SK-N-MC (cell line): ENCODE measurements at regions not wholly inside any gene's neighbourhood (a gene's known extent, or its start where the extent isn't known, plus 50 kb on each side); places are given as distances from the start of the nearest gene placed in this dataset.

Experiments
- DNase-seq: peaks from one replicate; pipeline ENCODE4 v3.0.0-alpha.2; 2011; ENCODE audit warnings: low read depth, low spot score
- H3K27ac ChIP-seq: fragments of 200-600 bp; sonication (generic); 2 replicates; pipeline ENCODE4 v1.5.1; 2016; ENCODE audit warnings: mixed run types
- H3K36me3 ChIP-seq: fragments of 200-600 bp; sonication (generic); 2 replicates; pipeline ENCODE4 v1.6.1; 2017; ENCODE audit warnings: antibody characterized with exemption, low read length, mixed read lengths; ENCODE audit not compliant: insufficient read depth
- H3K4me3 ChIP-seq: fragments of 200-600 bp; sonication (generic); 2 replicates; pipeline ENCODE4 v1.5.1; 2016
- H3K9ac ChIP-seq: fragments of 200-600 bp; sonication (generic); 2 replicates; pipeline ENCODE4 v1.8.0; 2017; ENCODE audit warnings: mixed run types, mixed read lengths; ENCODE audit not compliant: insufficient read length
- H3K9me3 ChIP-seq: fragments of 200-600 bp; sonication (generic); 2 replicates; pipeline ENCODE4 v1.6.1; 2017; ENCODE audit warnings: low read depth, mild to moderate bottlenecking, antibody characterized with exemption, low read length, moderate library complexity, mixed read lengths
- EZH2 ChIP-seq: fragments of 200-600 bp; sonication (generic); IDR thresholded peaks from one replicate; pipeline ENCODE4 v1.6.1; 2017; ENCODE audit warnings: antibody characterized with exemption
- FOXP2 ChIP-seq: optimal IDR thresholded peaks from 2 replicates; pipeline ENCODE3; 2011; ENCODE audit warnings: mild to moderate bottlenecking, moderate library complexity; ENCODE audit not compliant: insufficient read depth; ENCODE audit errors: extremely low read length, control extremely low read depth
- POLR2AphosphoS5 ChIP-seq: IDR thresholded peaks from 2 replicates; pipeline ENCODE4 v1.6.1; 2012; ENCODE audit warnings: mild to moderate bottlenecking, low read depth, low read length, borderline replicate concordance

DNA sequence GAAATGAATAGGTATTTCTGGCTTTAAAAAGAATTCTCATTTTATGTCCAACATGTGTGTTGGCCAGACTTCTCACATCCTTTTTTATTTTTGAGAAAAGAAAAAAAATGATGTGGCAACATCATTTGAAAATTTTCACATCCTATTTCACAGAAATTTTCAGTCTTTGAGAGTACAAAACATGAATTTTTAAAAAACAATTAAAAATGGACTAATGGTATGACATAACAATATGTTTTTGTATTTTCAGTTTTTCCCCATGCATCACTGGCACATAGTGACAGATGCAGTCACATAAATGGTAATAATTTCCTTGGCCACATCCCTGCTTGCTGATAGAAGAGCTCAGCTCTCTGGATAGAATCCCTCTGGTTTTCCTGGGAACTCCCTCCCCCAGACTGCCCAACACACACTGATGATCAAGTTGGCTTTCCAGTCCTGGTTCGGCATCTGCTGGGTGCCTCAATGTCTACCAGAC is 188.5 kb upstream of the AGR3 start:
- no peak overlapping the region for H3K27ac ChIP-seq
- TF ChIP-seq FOXP2 (no peak), EZH2 (no peak), POLR2AphosphoS5 (no peak)
- no peak for DNase-seq

DNA sequence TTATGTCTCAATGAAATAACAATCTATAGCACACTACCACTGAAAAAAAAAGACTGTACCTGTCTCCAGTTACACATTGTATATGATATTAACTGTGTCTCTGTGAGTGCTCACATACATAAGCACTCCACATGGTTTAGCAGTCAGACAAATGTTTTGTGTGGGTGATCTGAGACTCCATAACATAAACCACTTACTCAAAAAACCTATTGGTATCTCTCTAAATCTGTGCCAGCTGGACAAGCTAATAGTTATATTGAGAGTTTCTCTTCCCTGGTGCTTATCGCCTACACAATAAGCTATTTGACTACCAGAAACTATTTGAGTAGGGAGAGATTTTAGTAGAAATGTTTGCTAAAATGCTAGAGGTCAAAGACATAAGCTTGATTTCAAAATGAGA is 190.1 kb upstream of the AGR3 start:
- H3K4me3 ChIP-seq: no peak overlapping the region
- DNase-seq: no peak
- no peak overlapping the region for H3K27ac ChIP-seq
- H3K9me3 ChIP-seq: no peaks in the 10 kb centered on the region
- H3K9ac ChIP-seq: no peak overlapping the region
- TF ChIP-seq EZH2 (no peak), POLR2AphosphoS5 (no peak), FOXP2 (no peak)
- H3K36me3 ChIP-seq: no peaks in the 10 kb centered on the region

More for the DNA sequence above, 188.5 kb upstream of the AGR3 start:
- Histone ChIP-seq H3K4me3 (no peak overlapping the region), H3K9me3 (no peaks in the 10 kb centered on the region), H3K36me3 (no peaks in the 10 kb centered on the region), H3K9ac (no peak overlapping the region)

DNA sequence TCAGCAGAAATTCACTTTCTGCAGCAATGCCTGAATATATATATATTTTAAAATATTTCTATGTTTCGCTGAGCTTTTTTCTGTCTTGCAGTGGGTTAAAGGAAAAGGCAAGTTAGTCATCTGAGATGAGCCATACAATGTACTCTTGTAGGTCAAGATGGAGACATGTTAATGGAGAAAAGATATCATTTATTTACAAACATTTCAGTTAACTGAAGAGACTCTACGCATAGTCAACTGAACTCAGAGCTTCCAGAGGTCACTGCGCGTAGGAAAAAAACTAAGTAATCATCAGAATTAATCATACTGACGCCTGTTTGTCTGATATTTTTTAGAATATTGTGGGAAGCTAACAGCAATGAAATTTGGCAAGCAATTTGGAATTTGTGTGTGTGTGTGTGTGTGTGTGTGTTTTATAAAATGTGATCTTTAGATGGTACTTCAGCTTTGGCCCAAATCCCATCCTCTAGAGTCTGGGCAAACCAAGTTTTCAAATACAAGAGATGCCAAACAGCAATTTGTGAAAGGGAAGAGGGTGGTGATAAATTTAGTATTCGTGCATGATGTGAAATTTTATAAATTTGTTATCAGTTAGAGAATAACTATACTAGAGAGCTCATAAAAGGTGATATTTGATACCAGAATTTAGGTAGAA is 193.9 kb upstream of the AGR3 start:
- TF ChIP-seq FOXP2: no peak
- no peak for TF ChIP-seq POLR2AphosphoS5
- TF ChIP-seq EZH2: no peak
- no peak overlapping the region for H3K27ac ChIP-seq
- H3K9ac ChIP-seq: no peak overlapping the region
- no peaks in the 10 kb centered on the region for H3K36me3 ChIP-seq
- no peak overlapping the region for H3K4me3 ChIP-seq
- DNase-seq: no peak
- no peaks in the 10 kb centered on the region for H3K9me3 ChIP-seq

GRCh38 chr7:17078298-17078697 is 196.5 kb upstream of the AGR3 start:
- TF ChIP-seq POLR2AphosphoS5 (no peak), EZH2 (no peak), FOXP2 (no peak)
- no peak overlapping the region for H3K27ac ChIP-seq
- no peak overlapping the region for H3K9ac ChIP-seq
- no peak overlapping the region for H3K4me3 ChIP-seq
- no peaks in the 10 kb centered on the region for H3K9me3 ChIP-seq
- no peaks in the 10 kb centered on the region for H3K36me3 ChIP-seq
- DNase-seq: no peak

- no peaks in the 10 kb centered on the region for H3K36me3 ChIP-seq
- H3K9ac ChIP-seq: no peak overlapping the region
- H3K9me3 ChIP-seq: no peaks in the 10 kb centered on the region
- H3K27ac ChIP-seq: no peak overlapping the region
- H3K4me3 ChIP-seq: no peak overlapping the region
- DNase-seq: no peak
- TF ChIP-seq POLR2AphosphoS5 (no peak), EZH2 (no peak), FOXP2 (no peak)
These were observed 201.8 kb upstream of the AGR3 start for GRCh38 chr7:17083392-17084165.

- no peak for DNase-seq
- Histone ChIP-seq H3K36me3 (no peaks in the 10 kb centered on the region), H3K4me3 (no peak overlapping the region), H3K27ac (no peak overlapping the region), H3K9ac (no peak overlapping the region), H3K9me3 (no peaks in the 10 kb centered on the region)
- TF ChIP-seq FOXP2 (no peak), POLR2AphosphoS5 (no peak), EZH2 (no peak)
These were observed 202.3 kb upstream of the AGR3 start for GRCh38 chr7:17084166-17084475.

GRCh38 chr7:17085186-17085585 is 203.4 kb upstream of the AGR3 start:
- no peak overlapping the region for H3K9ac ChIP-seq
- no peaks in the 10 kb centered on the region for H3K9me3 ChIP-seq
- H3K4me3 ChIP-seq: no peak overlapping the region
- TF ChIP-seq POLR2AphosphoS5 (no peak), FOXP2 (no peak), EZH2 (no peak)
- no peak for DNase-seq
- no peak overlapping the region for H3K27ac ChIP-seq
- H3K36me3 ChIP-seq: no peaks in the 10 kb centered on the region

DNA sequence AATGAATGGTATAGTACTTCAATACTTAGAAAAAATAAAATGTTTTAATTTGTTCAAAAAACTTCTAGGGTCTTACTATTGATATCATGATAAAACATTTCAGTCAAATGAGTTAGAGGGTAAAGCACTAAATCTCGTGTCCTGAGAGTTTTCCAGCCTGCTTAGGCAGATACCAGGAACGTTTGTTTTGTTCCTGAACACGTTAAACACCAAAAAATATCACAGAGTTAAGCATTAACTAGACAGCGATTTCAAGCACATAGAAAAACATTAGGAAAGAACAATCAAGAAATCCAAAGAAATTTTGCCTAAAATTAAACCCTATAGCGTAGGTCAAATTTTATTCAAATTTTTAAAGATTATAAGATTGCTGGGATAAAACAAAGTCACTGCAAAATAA is 204.6 kb upstream of the AGR3 start:
- Histone ChIP-seq H3K9ac (no peak overlapping the region), H3K4me3 (no peak overlapping the region), H3K9me3 (no peaks in the 10 kb centered on the region), H3K27ac (no peak overlapping the region), H3K36me3 (no peaks in the 10 kb centered on the region)
- TF ChIP-seq POLR2AphosphoS5 (no peak), EZH2 (no peak), FOXP2 (no peak)
- DNase-seq: no peak

DNA sequence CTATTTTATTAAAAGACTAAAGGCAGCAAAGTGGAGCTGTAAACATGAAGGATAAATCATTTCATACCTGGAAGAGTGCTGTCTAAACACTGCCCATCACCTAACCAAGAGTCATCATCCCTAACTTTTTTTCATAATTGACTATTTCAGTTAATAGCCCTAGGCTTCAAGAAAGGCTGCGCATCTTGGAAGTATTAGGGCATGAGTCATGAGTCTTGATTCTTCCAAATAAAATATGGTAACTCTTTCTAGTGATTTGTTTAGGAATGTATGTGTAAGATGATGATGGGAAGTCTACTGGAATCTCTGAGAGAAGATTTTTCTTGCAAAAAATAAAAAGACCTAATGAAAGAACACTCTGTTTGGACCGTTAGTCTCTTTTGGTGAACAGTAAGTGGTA is 207.7 kb upstream of the AHR start:
- H3K9ac ChIP-seq: no peak overlapping the region
- H3K27ac ChIP-seq: no peak overlapping the region
- no peaks in the 10 kb centered on the region for H3K36me3 ChIP-seq
- no peak for TF ChIP-seq EZH2
- no peak for TF ChIP-seq POLR2AphosphoS5
- no peak for TF ChIP-seq FOXP2
- H3K4me3 ChIP-seq: no peak overlapping the region
- no peak for DNase-seq
- H3K9me3 ChIP-seq: no peaks in the 10 kb centered on the region
